IMR-90 (cell line): ENCODE measurements at regions not wholly inside any gene's neighbourhood (a gene's known extent, or its start where the extent isn't known, plus 50 kb on each side); places are given as distances from the start of the nearest gene placed in this dataset.

ENCODE experiments used
- ATAC-seq: fragments of 200-7000 bp; cut with Tn5 transposase; 2 replicates; pipeline ENCODE4 v1.9.1; 2020; ENCODE audit warnings: low read depth, mild to moderate bottlenecking, moderate library complexity
- BruUV-seq: library from RNA; stranded (reverse); fragments of 400-500 nt; replicated peaks from 2 replicates; lab custom pipeline; 2021; lab: Mats Ljungman, UMichigan
- CTCF ChIA-PET: fragments of 300-600 bp; formaldehyde crosslinking; extraction: SDS; loops from one replicate; lab custom pipeline; 2021; ENCODE audit warnings: antibody characterized with exemption; lab: Yijun Ruan, JAX
- POLR2A ChIA-PET: fragments of 300-600 bp; sonication (Branson Sonifier 250); formaldehyde crosslinking; loops from one replicate; lab custom pipeline; 2022; ENCODE audit warnings: antibody characterized with exemption; ENCODE audit not compliant: unreplicated experiment; lab: Charles Lee
- DNase-seq: peaks from one replicate; pipeline ENCODE4 v3.0.0; 2013
- H2AFZ ChIP-seq: replicated peaks from 2 replicates; pipeline ENCODE3; 2013; ENCODE audit warnings: low read length, mild to moderate bottlenecking; ENCODE audit not compliant: poor library complexity
- H2AK5ac ChIP-seq: 2 replicates; pipeline ENCODE4 v1.6.1; 2013; ENCODE audit warnings: low read depth, low read length, inconsistent platforms
- H2AK9ac ChIP-seq: replicated peaks from 2 replicates; pipeline ENCODE3; 2013; ENCODE audit warnings: mild to moderate bottlenecking, low read depth, low read length, moderate library complexity; ENCODE audit not compliant: poor library complexity
- H2BK120ac ChIP-seq: 2 replicates; pipeline ENCODE4 v1.6.1; 2013; ENCODE audit warnings: low read depth, low read length, inconsistent platforms
- H2BK15ac ChIP-seq: 3 replicates; pipeline ENCODE4 v1.6.1; 2013; ENCODE audit warnings: low read depth, low read length, inconsistent platforms
- H2BK20ac ChIP-seq: 2 replicates; pipeline ENCODE4 v1.6.1; 2013; ENCODE audit warnings: low read depth, mild to moderate bottlenecking, inconsistent platforms, low read length, moderate library complexity
- H2BK5ac ChIP-seq: 2 replicates; pipeline ENCODE4 v1.6.1; 2013; ENCODE audit warnings: mild to moderate bottlenecking, low read depth, low read length, inconsistent platforms; ENCODE audit not compliant: poor library complexity, severe bottlenecking
- H3K14ac ChIP-seq: replicated peaks from 2 replicates; pipeline ENCODE4 v1.6.1; 2013; ENCODE audit warnings: low read depth, low read length, inconsistent platforms
- H3K18ac ChIP-seq: 2 replicates; pipeline ENCODE4 v1.6.1; 2013; ENCODE audit warnings: low read depth, low read length, control low read depth
- H3K23ac ChIP-seq: 2 replicates; pipeline ENCODE4 v1.6.1; 2013; ENCODE audit warnings: low read depth, low read length, inconsistent platforms
- H3K27ac ChIP-seq: 2 replicates; pipeline ENCODE4 v1.5.1; 2013; ENCODE audit warnings: mild to moderate bottlenecking, control low read depth, low read length; ENCODE audit not compliant: insufficient read depth
- H3K27me3 ChIP-seq: 2 replicates; pipeline ENCODE4 v1.6.1; 2013; ENCODE audit warnings: low read length; ENCODE audit not compliant: control insufficient read depth, insufficient read depth
- H3K36me3 ChIP-seq: 2 replicates; pipeline ENCODE4 v1.6.1; 2013; ENCODE audit warnings: low read length, mixed read lengths; ENCODE audit not compliant: control insufficient read depth, insufficient read depth
- H3K4ac ChIP-seq: 2 replicates; pipeline ENCODE4 v1.6.1; 2013; ENCODE audit warnings: low read depth, low read length, inconsistent platforms
- H3K4me1 ChIP-seq: 2 replicates; pipeline ENCODE4 v1.6.1; 2013; ENCODE audit warnings: low read length, mixed read lengths; ENCODE audit not compliant: control insufficient read depth, insufficient read depth
- H3K4me2 ChIP-seq: 2 replicates; pipeline ENCODE4 v1.6.1; 2013; ENCODE audit warnings: low read depth, mild to moderate bottlenecking, control low read depth, low read length, moderate library complexity
- H3K4me3 ChIP-seq: 2 replicates; pipeline ENCODE4 v1.5.1; 2013; ENCODE audit warnings: low read depth, mild to moderate bottlenecking, control low read depth, low read length, moderate library complexity; ENCODE audit not compliant: insufficient read depth
- H3K56ac ChIP-seq: 2 replicates; pipeline ENCODE4 v1.6.1; 2013; ENCODE audit warnings: low read length, inconsistent platforms; ENCODE audit not compliant: insufficient read depth; ENCODE audit errors: extremely low read depth
- H3K79me1 ChIP-seq, 2 experiments: 2 replicates each; pipeline ENCODE4 v1.6.1; 2013; ENCODE audit warnings: low read length in 2 of 2, inconsistent platforms in 1 of 2, low read depth in 1 of 2
- H3K9ac ChIP-seq: 2 replicates; pipeline ENCODE4 v1.6.1; 2013; ENCODE audit warnings: low read depth, low read length, control low read depth
- H3K9me1 ChIP-seq: 2 replicates; pipeline ENCODE4 v1.6.1; 2013; ENCODE audit warnings: low read length, inconsistent platforms; ENCODE audit not compliant: insufficient read depth
- H3K9me3 ChIP-seq: 2 replicates; pipeline ENCODE4 v1.6.1; 2013; ENCODE audit warnings: low read length; ENCODE audit not compliant: control insufficient read depth, insufficient read depth
- H4K20me1 ChIP-seq: 2 replicates; pipeline ENCODE4 v1.6.1; 2013; ENCODE audit warnings: low read length, inconsistent platforms; ENCODE audit not compliant: insufficient read depth
- H4K5ac ChIP-seq: 2 replicates; pipeline ENCODE4 v1.6.1; 2013; ENCODE audit warnings: mild to moderate bottlenecking, low read depth, low read length, control low read depth
- H4K8ac ChIP-seq, 2 experiments: 2 replicates each; pipeline ENCODE4 v1.6.1; 2013; ENCODE audit warnings: low read depth in 2 of 2, low read length in 2 of 2, control low read depth in 1 of 2, inconsistent platforms in 1 of 2
- H4K91ac ChIP-seq: 2 replicates; pipeline ENCODE4 v1.6.1; 2013; ENCODE audit warnings: low read depth, low read length, inconsistent platforms; ENCODE audit not compliant: insufficient read depth
- BHLHE40 ChIP-seq: fragments of 150-350 bp; IDR thresholded peaks from 2 replicates; pipeline ENCODE4 v1.6.1; 2016; ENCODE audit warnings: mild to moderate bottlenecking, low read depth, low read length
- CEBPB ChIP-seq: IDR thresholded peaks from 2 replicates; pipeline ENCODE4 v1.6.1; 2012; ENCODE audit warnings: low read depth, low read length, improper control_type of control experiment
- CHD1 ChIP-seq: IDR thresholded peaks from 2 replicates; pipeline ENCODE4 v1.6.1; 2012; ENCODE audit warnings: low read depth, low read length, improper control_type of control experiment
- CTCF ChIP-seq: conservative IDR thresholded peaks from 2 replicates; pipeline ENCODE4 v1.5.1; 2012; ENCODE audit warnings: mild to moderate bottlenecking, low read depth, low read length, improper control_type of control experiment
- ELK1 ChIP-seq: fragments of 150-350 bp; IDR thresholded peaks from 2 replicates; pipeline ENCODE4 v1.6.1; 2016; ENCODE audit warnings: low read depth, mild to moderate bottlenecking, low read length, moderate library complexity, borderline replicate concordance
- FOS ChIP-seq: fragments of 150-350 bp; IDR thresholded peaks from 2 replicates; pipeline ENCODE4 v1.6.1; 2016; ENCODE audit warnings: low read depth, low read length
- MAFK ChIP-seq: IDR thresholded peaks from 2 replicates; pipeline ENCODE4 v1.6.1; 2012; ENCODE audit warnings: low read depth, low read length, improper control_type of control experiment
- MAZ ChIP-seq: IDR thresholded peaks from 2 replicates; pipeline ENCODE4 v1.6.1; 2012; ENCODE audit warnings: low read depth, mild to moderate bottlenecking, low read length, improper control_type of control experiment, moderate library complexity, borderline replicate concordance
- MXI1 ChIP-seq: IDR thresholded peaks from 2 replicates; pipeline ENCODE4 v1.6.1; 2012; ENCODE audit warnings: low read depth, mild to moderate bottlenecking, low read length, moderate library complexity, borderline replicate concordance
- NFE2L2 ChIP-seq: fragments of 150-350 bp; IDR thresholded peaks from 2 replicates; pipeline ENCODE4 v1.6.1; 2016; ENCODE audit warnings: low read depth, mild to moderate bottlenecking, low read length
- POLR2A ChIP-seq: IDR thresholded peaks from 2 replicates; pipeline ENCODE4 v1.6.1; 2012; ENCODE audit warnings: mild to moderate bottlenecking, low read depth, low read length
- RAD21 ChIP-seq: IDR thresholded peaks from 2 replicates; pipeline ENCODE4 v1.6.1; 2012; ENCODE audit warnings: low read length, improper control_type of control experiment
- RCOR1 ChIP-seq: IDR thresholded peaks from 2 replicates; pipeline ENCODE4 v1.6.1; 2012; ENCODE audit warnings: mild to moderate bottlenecking, low read length, improper control_type of control experiment; ENCODE audit not compliant: insufficient replicate concordance
- RFX5 ChIP-seq: IDR thresholded peaks from 2 replicates; pipeline ENCODE4 v1.8.0; 2012; ENCODE audit warnings: low read depth, mild to moderate bottlenecking, low read length, moderate library complexity
- SMC3 ChIP-seq: fragments of 150-350 bp; IDR thresholded peaks from 2 replicates; pipeline ENCODE4 v1.6.1; 2016; ENCODE audit warnings: low read depth, mild to moderate bottlenecking, antibody characterized with exemption, low read length, moderate library complexity
- WGBS, 2 experiments: methylation state at CpG; one replicate each; pipeline versions ENCODE4 v1.1.5 to v1.1.7; 2013; ENCODE audit warnings: missing lambda C conversion rate in 2 of 2; ENCODE audit not compliant: insufficient read length in 1 of 2; ENCODE audit errors: extremely low coverage in 2 of 2; 5-methylcytosine and 5-hydroxymethylcytosine counted together
- dilution Hi-C: fragments of 300-500 bp; cut with HindIII; formaldehyde crosslinking; loops from one replicate; pipeline ENCODE4 v1.14.3; 2018; ENCODE audit warnings: low sequenced_read_pairs; ENCODE audit not compliant: unreplicated experiment
- in situ Hi-C: fragments of 300-500 bp; cut with MboI; formaldehyde crosslinking; loops from 3 replicates; pipeline ENCODE4 v1.14.3; 2019; ENCODE audit warnings: low sequenced_read_pairs, inconsistent platforms, mixed read lengths
- intact Hi-C: fragments of 100-400 bp; cut with micrococcal nuclease; formaldehyde crosslinking; loops from 2 replicates; pipeline ENCODE4 v1.10.0; 2022
- TF ChIP-seq, protein P1 (sequence below): fragments of 150-350 bp; IDR thresholded peaks from 2 replicates; pipeline ENCODE4 v1.6.1; 2017; ENCODE audit warnings: mild to moderate bottlenecking, antibody characterized with exemption, low read length, low read depth

- Histone ChIP-seq H3K27me3 (no peaks in the 10 kb centered on the region), H3K9me3 (peaks cover 2% of the 10 kb centered on the region; the same call in 1 of the 2 replicates), H2AK5ac (no peak overlapping the region; the same call in 1 of the 2 replicates), H3K9me1 (peaks cover 2% of the 10 kb centered on the region; the same call in 1 of the 2 replicates), H3K14ac (no peak overlapping the region), H2BK20ac (0 out of 2 replicates have a peak overlapping the region, but pooled peaks have one; percentile 13), H3K18ac (peak overlapping the region; percentile 88; the same call in 1 of the 2 replicates), H2BK15ac (peak overlapping the region; percentile 52; the same call in 1 of the 3 replicates), H3K79me1 (no peaks in the 10 kb centered on the region), H3K4me3 (no peak overlapping the region), H3K27ac (no peak overlapping the region), H4K8ac (peak overlapping the region; percentile 6 to 27; a peak in 1 of 4 replicates), H4K91ac (peak overlapping the region; percentile 31; the same call in 1 of the 2 replicates), H3K56ac (no peak overlapping the region), H3K4me1 (peaks cover 11% of the 10 kb centered on the region), H2BK5ac (no peak overlapping the region), H3K36me3 (no peaks in the 10 kb centered on the region; the same call in 1 of the 2 replicates), H2AFZ (no peak overlapping the region), H3K9ac (no peak overlapping the region), H3K4ac (0 out of 2 replicates have a peak overlapping the region, but pooled peaks have one; percentile 8), H2AK9ac (no peak overlapping the region), H3K4me2 (no peak overlapping the region), H3K23ac (no peak overlapping the region), H4K5ac (peak overlapping the region; percentile 53; the same call in 1 of the 2 replicates), H4K20me1 (no peaks in the 10 kb centered on the region), H2BK120ac (peak overlapping the region; percentile 47; the same call in 1 of the 2 replicates)
- WGBS, 2 experiments: no CpG with 5 or more reads among the region's 1 CpG
- dilution Hi-C loops (no loop called here), intact Hi-C loops (loop anchor here (10.0 kb wide), 2 partner anchors 95 to 1795 kb away; partner anchors contain the start of gene ADAMTS1), in situ Hi-C loops (no loop called here)
- DNase-seq (no peak), ATAC-seq (no peak)
- CTCF ChIA-PET: no interaction called here
- TF ChIP-seq FOS (no peak), CHD1 (no peak), SMC3 (no peak), RFX5 (no peak), RAD21 (no peak), POLR2A (no peak), BHLHE40 (no peak), CEBPB (no peak), CTCF (no peak), NFE2L2 (no peak), MXI1 (no peak), RCOR1 (no peak), MAFK (no peak), MAZ (no peak), ELK1 (no peak)
- TF ChIP-seq, protein P1, sequence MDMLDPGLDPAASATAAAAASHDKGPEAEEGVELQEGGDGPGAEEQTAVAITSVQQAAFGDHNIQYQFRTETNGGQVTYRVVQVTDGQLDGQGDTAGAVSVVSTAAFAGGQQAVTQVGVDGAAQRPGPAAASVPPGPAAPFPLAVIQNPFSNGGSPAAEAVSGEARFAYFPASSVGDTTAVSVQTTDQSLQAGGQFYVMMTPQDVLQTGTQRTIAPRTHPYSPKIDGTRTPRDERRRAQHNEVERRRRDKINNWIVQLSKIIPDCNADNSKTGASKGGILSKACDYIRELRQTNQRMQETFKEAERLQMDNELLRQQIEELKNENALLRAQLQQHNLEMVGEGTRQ: no peak
- POLR2A ChIA-PET: no interaction called here
- BruUV-seq: no TSS peak
Observed at GRCh38 chr21:28639737-28640136, 352.9 kb downstream of the LTN1 start.
